ENCODE measurements at regions not wholly inside any gene's neighbourhood (a gene's known extent, or its start where the extent isn't known, plus 50 kb on each side); places are given as distances from the start of the nearest gene placed in this dataset.

GRCh38 chr3:70771426-70772147 lies 459.1 kb upstream of the MDFIC2 start:
- Histone ChIP-seq H3K4me3 (ENCODE audit: insufficient read depth, low read length, poor library complexity, severe bottlenecking) (no peak overlapping the region), H3F3A (ENCODE audit: insufficient read depth) (no peaks in the 10 kb centered on the region), H3K79me2 (ENCODE audit: insufficient read depth, low read length) (no peaks in the 10 kb centered on the region), H3K9me2 (replicated peaks; ENCODE audit: insufficient read depth, low read length) (no peaks in the 10 kb centered on the region), H3K9ac (ENCODE audit: low read length) (no peak overlapping the region), H4K20me1 (ENCODE audit: low read depth, low read length) (no peaks in the 10 kb centered on the region), H3K27ac (ENCODE audit: low read depth, low read length) (no peak overlapping the region), H3K36me3 (ENCODE audit: low read length) (no peaks in the 10 kb centered on the region), H3K27me3 (ENCODE audit: low read length) (0 out of 2 replicates have a peak, but pooled peaks cover 4% of the 10 kb centered on the region), H3K9me3 (ENCODE audit: insufficient read depth, low read length) (no peaks in the 10 kb centered on the region), H3K4me2 (ENCODE audit: low read depth, low read length, poor library complexity, severe bottlenecking) (no peak overlapping the region), H2AFZ (ENCODE audit: low read depth, low read length, severe bottlenecking) (no peak overlapping the region)
- TF ChIP-seq EZH2phosphoT487 (conservative IDR thresholded peaks at IDR 0.05; ENCODE audit: low read length) (no peak), CTCF (IDR thresholded peaks at IDR 0.05; ENCODE audit: insufficient read depth, low read length, poor library complexity, severe bottlenecking) (no peak)

GRCh38 chr3:70770650-70771049 lies 458.2 kb upstream of the MDFIC2 start:
- H3K4me3 ChIP-seq (ENCODE audit: insufficient read depth, low read length, poor library complexity, severe bottlenecking) = no peak overlapping the region
- 0 out of 2 replicates have a peak, but pooled peaks cover 3% of the 10 kb centered on the region for H3K27me3 ChIP-seq (ENCODE audit: low read length)
- no peaks in the 10 kb centered on the region for H3K79me2 ChIP-seq (ENCODE audit: insufficient read depth, low read length)
- H3K4me2 ChIP-seq (ENCODE audit: low read depth, low read length, poor library complexity, severe bottlenecking) = no peak overlapping the region
- H3K9me2 ChIP-seq (replicated peaks; ENCODE audit: insufficient read depth, low read length) = no peaks in the 10 kb centered on the region
- H3K27ac ChIP-seq (ENCODE audit: low read depth, low read length) = no peak overlapping the region
- TF ChIP-seq EZH2phosphoT487 (conservative IDR thresholded peaks at IDR 0.05; ENCODE audit: low read length) = no peak
- TF ChIP-seq CTCF (IDR thresholded peaks at IDR 0.05; ENCODE audit: insufficient read depth, low read length, poor library complexity, severe bottlenecking) = no peak
- no peaks in the 10 kb centered on the region for H3K9me3 ChIP-seq (ENCODE audit: insufficient read depth, low read length)
- no peak overlapping the region for H2AFZ ChIP-seq (ENCODE audit: low read depth, low read length, severe bottlenecking)
- no peaks in the 10 kb centered on the region for H3F3A ChIP-seq (ENCODE audit: insufficient read depth)
- no peaks in the 10 kb centered on the region for H4K20me1 ChIP-seq (ENCODE audit: low read depth, low read length)
- no peak overlapping the region for H3K9ac ChIP-seq (ENCODE audit: low read length)
- H3K36me3 ChIP-seq (ENCODE audit: low read length) = no peaks in the 10 kb centered on the region

- H3K79me2 ChIP-seq (ENCODE audit: insufficient read depth, low read length) = no peaks in the 10 kb centered on the region
These were observed 453.9 kb upstream of the MDFIC2 start for GRCh38 chr3:70766301-70766700.

More at GRCh38 chr3:70766301-70766700, 453.9 kb upstream of the MDFIC2 start:
- Histone ChIP-seq H3K4me2 (ENCODE audit: low read depth, low read length, poor library complexity, severe bottlenecking) (no peak overlapping the region), H3K36me3 (ENCODE audit: low read length) (no peaks in the 10 kb centered on the region), H3F3A (ENCODE audit: insufficient read depth) (no peaks in the 10 kb centered on the region), H3K9me3 (ENCODE audit: insufficient read depth, low read length) (no peaks in the 10 kb centered on the region), H3K9me2 (replicated peaks; ENCODE audit: insufficient read depth, low read length) (no peaks in the 10 kb centered on the region), H3K27ac (ENCODE audit: low read depth, low read length) (no peak overlapping the region), H3K4me3 (ENCODE audit: insufficient read depth, low read length, poor library complexity, severe bottlenecking) (no peak overlapping the region), H2AFZ (ENCODE audit: low read depth, low read length, severe bottlenecking) (no peak overlapping the region), H3K9ac (ENCODE audit: low read length) (no peak overlapping the region), H3K27me3 (ENCODE audit: low read length) (no peaks in the 10 kb centered on the region), H4K20me1 (ENCODE audit: low read depth, low read length) (no peaks in the 10 kb centered on the region)
- TF ChIP-seq CTCF (IDR thresholded peaks at IDR 0.05; ENCODE audit: insufficient read depth, low read length, poor library complexity, severe bottlenecking) = no peak
- TF ChIP-seq EZH2phosphoT487 (conservative IDR thresholded peaks at IDR 0.05; ENCODE audit: low read length) = no peak

Measured in SU-DHL-6 (cell line).